ENCODE measurements at regions not wholly inside any gene's neighbourhood (a gene's known extent, or its start where the extent isn't known, plus 50 kb on each side); places are given as distances from the start of the nearest gene placed in this dataset.

DNA sequence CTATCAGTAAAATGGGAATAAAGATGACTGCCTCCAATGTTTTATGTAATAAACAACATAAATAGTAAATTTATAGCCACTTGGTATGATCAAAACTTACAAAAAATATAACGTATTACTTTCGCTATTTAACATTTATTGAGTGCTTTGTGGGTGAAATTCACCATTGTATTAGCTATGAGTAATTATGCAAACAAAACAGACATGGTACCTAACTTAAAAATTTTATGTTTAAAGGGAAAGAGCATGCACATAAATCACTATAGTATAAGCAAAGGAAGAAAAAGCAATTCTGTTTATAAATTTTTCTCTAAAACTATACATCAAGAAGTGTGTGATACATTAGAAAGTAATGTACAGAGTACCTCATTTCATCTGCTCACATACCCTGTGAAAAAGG lies 1046.2 kb downstream of the NCAM2 start:
- H3K9me3 Mint-ChIP-seq (ENCODE audit: unreplicated experiment), result no peaks in the 10 kb centered on the region
- no peak for TF ChIP-seq CTCF (IDR thresholded peaks at IDR 0.05; ENCODE audit: unreplicated experiment)
- no peaks in the 10 kb centered on the region for H3K4me1 Mint-ChIP-seq (ENCODE audit: unreplicated experiment)
- no peaks in the 10 kb centered on the region for H3K27me3 Mint-ChIP-seq (ENCODE audit: unreplicated experiment)
- no peak for DNase-seq (ENCODE audit: low spot score)
- H3K36me3 Mint-ChIP-seq (ENCODE audit: low read depth, unreplicated experiment), result no peaks in the 10 kb centered on the region
- H3K27ac Mint-ChIP-seq (ENCODE audit: unreplicated experiment), result no peak overlapping the region
- no peak overlapping the region for H3K4me3 Mint-ChIP-seq (ENCODE audit: unreplicated experiment)

- no peaks in the 10 kb centered on the region for H3K27me3 Mint-ChIP-seq (ENCODE audit: unreplicated experiment)
- no peak overlapping the region for H3K27ac Mint-ChIP-seq (ENCODE audit: unreplicated experiment)
- no peaks in the 10 kb centered on the region for H3K4me1 Mint-ChIP-seq (ENCODE audit: unreplicated experiment)
- no peak for DNase-seq (ENCODE audit: low spot score)
- H3K4me3 Mint-ChIP-seq (ENCODE audit: unreplicated experiment), result no peak overlapping the region
- no peaks in the 10 kb centered on the region for H3K36me3 Mint-ChIP-seq (ENCODE audit: low read depth, unreplicated experiment)
- no peaks in the 10 kb centered on the region for H3K9me3 Mint-ChIP-seq (ENCODE audit: unreplicated experiment)
- no peak for TF ChIP-seq CTCF (IDR thresholded peaks at IDR 0.05; ENCODE audit: unreplicated experiment)
These were observed 1048.4 kb downstream of the NCAM2 start for GRCh38 chr21:22046576-22046975.

DNA sequence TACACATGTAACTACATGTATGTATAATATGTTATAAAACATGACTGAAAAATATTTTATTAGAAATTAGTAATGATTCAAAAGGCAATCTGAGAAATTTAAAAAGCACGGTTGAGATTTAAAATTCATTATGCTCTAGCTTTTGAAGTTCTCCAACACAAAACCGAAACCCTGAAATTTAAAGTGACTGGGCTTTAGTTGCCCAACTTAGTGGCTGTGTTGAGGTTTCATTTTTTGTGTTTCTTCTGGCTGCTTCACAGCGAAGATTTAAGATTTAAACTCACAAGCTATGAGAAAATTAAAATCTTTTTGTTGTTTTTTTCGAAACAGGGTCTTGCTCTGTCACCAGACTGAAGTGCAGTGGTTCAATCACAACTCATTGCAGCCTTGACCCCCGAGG lies 1058.7 kb downstream of the NCAM2 start:
- DNase-seq (ENCODE audit: low spot score), result no peak
- TF ChIP-seq CTCF (IDR thresholded peaks at IDR 0.05; ENCODE audit: unreplicated experiment), result no peak
- Mint-ChIP-seq H3K9me3 (ENCODE audit: unreplicated experiment) (no peaks in the 10 kb centered on the region), H3K4me1 (ENCODE audit: unreplicated experiment) (no peaks in the 10 kb centered on the region), H3K27ac (ENCODE audit: unreplicated experiment) (no peak overlapping the region), H3K36me3 (ENCODE audit: low read depth, unreplicated experiment) (no peaks in the 10 kb centered on the region), H3K4me3 (ENCODE audit: unreplicated experiment) (no peak overlapping the region), H3K27me3 (ENCODE audit: unreplicated experiment) (no peaks in the 10 kb centered on the region)

DNA sequence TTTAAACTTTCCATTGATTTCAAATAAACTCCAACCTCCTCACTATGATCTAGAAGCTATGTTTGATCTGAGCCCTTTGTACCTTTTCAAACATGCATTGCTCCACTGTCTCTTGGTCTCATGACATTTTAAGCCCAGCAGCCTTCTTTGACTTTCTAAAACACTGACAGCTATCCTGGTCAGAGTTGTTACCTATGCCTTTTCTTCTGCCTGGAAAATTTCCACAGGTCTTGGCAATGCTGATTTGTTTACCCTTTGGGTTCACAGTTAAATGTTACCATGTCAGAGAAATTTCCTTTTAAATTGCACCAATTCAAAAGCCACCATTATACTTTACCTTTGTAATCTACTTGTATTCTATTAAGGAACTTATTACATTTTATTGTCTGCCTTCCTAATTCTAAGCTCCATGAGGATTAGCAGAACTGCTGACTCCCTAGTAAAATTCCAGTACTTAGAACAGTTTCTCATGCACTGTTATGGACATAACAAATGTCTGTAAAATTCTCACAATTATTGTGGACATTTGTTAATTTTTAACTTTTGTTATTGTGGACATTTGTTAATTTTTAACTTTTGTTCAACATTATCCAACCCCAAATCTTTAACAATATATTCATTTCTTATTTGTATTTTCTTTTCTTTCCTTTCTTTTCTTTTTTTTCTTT lies 1064.4 kb downstream of the NCAM2 start:
- Mint-ChIP-seq H3K4me1 (ENCODE audit: unreplicated experiment) (no peaks in the 10 kb centered on the region), H3K9me3 (ENCODE audit: unreplicated experiment) (no peaks in the 10 kb centered on the region), H3K27me3 (ENCODE audit: unreplicated experiment) (no peaks in the 10 kb centered on the region), H3K27ac (ENCODE audit: unreplicated experiment) (no peak overlapping the region), H3K4me3 (ENCODE audit: unreplicated experiment) (no peak overlapping the region), H3K36me3 (ENCODE audit: low read depth, unreplicated experiment) (no peaks in the 10 kb centered on the region)
- no peak for TF ChIP-seq CTCF (IDR thresholded peaks at IDR 0.05; ENCODE audit: unreplicated experiment)
- no peak for DNase-seq (ENCODE audit: low spot score)

- H3K27me3 Mint-ChIP-seq (ENCODE audit: unreplicated experiment), result no peaks in the 10 kb centered on the region
- no peak for TF ChIP-seq CTCF (IDR thresholded peaks at IDR 0.05; ENCODE audit: unreplicated experiment)
- DNase-seq (ENCODE audit: low spot score), result no peak
- no peak overlapping the region for H3K4me3 Mint-ChIP-seq (ENCODE audit: unreplicated experiment)
- H3K27ac Mint-ChIP-seq (ENCODE audit: unreplicated experiment), result no peak overlapping the region
- H3K9me3 Mint-ChIP-seq (ENCODE audit: unreplicated experiment), result no peaks in the 10 kb centered on the region
- H3K4me1 Mint-ChIP-seq (ENCODE audit: unreplicated experiment), result no peaks in the 10 kb centered on the region
- no peaks in the 10 kb centered on the region for H3K36me3 Mint-ChIP-seq (ENCODE audit: low read depth, unreplicated experiment)
These were observed 1064.9 kb downstream of the NCAM2 start for GRCh38 chr21:22063140-22063539.

Measured in endothelial cell (in vitro differentiated cells).